IMR-90 (cell line): ENCODE measurements at regions not wholly inside any gene's neighbourhood (a gene's known extent, or its start where the extent isn't known, plus 50 kb on each side); places are given as distances from the start of the nearest gene placed in this dataset.

ENCODE experiments used
- ATAC-seq: fragments of 200-7000 bp; cut with Tn5 transposase; 2 replicates; pipeline ENCODE4 v1.9.1; 2020; ENCODE audit warnings: low read depth, mild to moderate bottlenecking, moderate library complexity
- BruUV-seq: library from RNA; stranded (reverse); fragments of 400-500 nt; replicated peaks from 2 replicates; lab custom pipeline; 2021; lab: Mats Ljungman, UMichigan
- CTCF ChIA-PET: fragments of 300-600 bp; formaldehyde crosslinking; extraction: SDS; loops from one replicate; lab custom pipeline; 2021; ENCODE audit warnings: antibody characterized with exemption; lab: Yijun Ruan, JAX
- POLR2A ChIA-PET: fragments of 300-600 bp; sonication (Branson Sonifier 250); formaldehyde crosslinking; loops from one replicate; lab custom pipeline; 2022; ENCODE audit warnings: antibody characterized with exemption; ENCODE audit not compliant: unreplicated experiment; lab: Charles Lee
- DNase-seq: peaks from one replicate; pipeline ENCODE4 v3.0.0; 2013
- H2AFZ ChIP-seq: replicated peaks from 2 replicates; pipeline ENCODE3; 2013; ENCODE audit warnings: low read length, mild to moderate bottlenecking; ENCODE audit not compliant: poor library complexity
- H2AK5ac ChIP-seq: 2 replicates; pipeline ENCODE4 v1.6.1; 2013; ENCODE audit warnings: low read depth, low read length, inconsistent platforms
- H2AK9ac ChIP-seq: replicated peaks from 2 replicates; pipeline ENCODE3; 2013; ENCODE audit warnings: mild to moderate bottlenecking, low read depth, low read length, moderate library complexity; ENCODE audit not compliant: poor library complexity
- H2BK120ac ChIP-seq: 2 replicates; pipeline ENCODE4 v1.6.1; 2013; ENCODE audit warnings: low read depth, low read length, inconsistent platforms
- H2BK15ac ChIP-seq: 3 replicates; pipeline ENCODE4 v1.6.1; 2013; ENCODE audit warnings: low read depth, low read length, inconsistent platforms
- H2BK20ac ChIP-seq: 2 replicates; pipeline ENCODE4 v1.6.1; 2013; ENCODE audit warnings: low read depth, mild to moderate bottlenecking, inconsistent platforms, low read length, moderate library complexity
- H2BK5ac ChIP-seq: 2 replicates; pipeline ENCODE4 v1.6.1; 2013; ENCODE audit warnings: mild to moderate bottlenecking, low read depth, low read length, inconsistent platforms; ENCODE audit not compliant: poor library complexity, severe bottlenecking
- H3K14ac ChIP-seq: replicated peaks from 2 replicates; pipeline ENCODE4 v1.6.1; 2013; ENCODE audit warnings: low read depth, low read length, inconsistent platforms
- H3K18ac ChIP-seq: 2 replicates; pipeline ENCODE4 v1.6.1; 2013; ENCODE audit warnings: low read depth, low read length, control low read depth
- H3K23ac ChIP-seq: 2 replicates; pipeline ENCODE4 v1.6.1; 2013; ENCODE audit warnings: low read depth, low read length, inconsistent platforms
- H3K27ac ChIP-seq: 2 replicates; pipeline ENCODE4 v1.5.1; 2013; ENCODE audit warnings: mild to moderate bottlenecking, control low read depth, low read length; ENCODE audit not compliant: insufficient read depth
- H3K27me3 ChIP-seq: 2 replicates; pipeline ENCODE4 v1.6.1; 2013; ENCODE audit warnings: low read length; ENCODE audit not compliant: control insufficient read depth, insufficient read depth
- H3K36me3 ChIP-seq: 2 replicates; pipeline ENCODE4 v1.6.1; 2013; ENCODE audit warnings: low read length, mixed read lengths; ENCODE audit not compliant: control insufficient read depth, insufficient read depth
- H3K4ac ChIP-seq: 2 replicates; pipeline ENCODE4 v1.6.1; 2013; ENCODE audit warnings: low read depth, low read length, inconsistent platforms
- H3K4me1 ChIP-seq: 2 replicates; pipeline ENCODE4 v1.6.1; 2013; ENCODE audit warnings: low read length, mixed read lengths; ENCODE audit not compliant: control insufficient read depth, insufficient read depth
- H3K4me2 ChIP-seq: 2 replicates; pipeline ENCODE4 v1.6.1; 2013; ENCODE audit warnings: low read depth, mild to moderate bottlenecking, control low read depth, low read length, moderate library complexity
- H3K4me3 ChIP-seq: 2 replicates; pipeline ENCODE4 v1.5.1; 2013; ENCODE audit warnings: low read depth, mild to moderate bottlenecking, control low read depth, low read length, moderate library complexity; ENCODE audit not compliant: insufficient read depth
- H3K56ac ChIP-seq: 2 replicates; pipeline ENCODE4 v1.6.1; 2013; ENCODE audit warnings: low read length, inconsistent platforms; ENCODE audit not compliant: insufficient read depth; ENCODE audit errors: extremely low read depth
- H3K79me1 ChIP-seq, 2 experiments: 2 replicates each; pipeline ENCODE4 v1.6.1; 2013; ENCODE audit warnings: low read length in 2 of 2, inconsistent platforms in 1 of 2, low read depth in 1 of 2
- H3K9ac ChIP-seq: 2 replicates; pipeline ENCODE4 v1.6.1; 2013; ENCODE audit warnings: low read depth, low read length, control low read depth
- H3K9me1 ChIP-seq: 2 replicates; pipeline ENCODE4 v1.6.1; 2013; ENCODE audit warnings: low read length, inconsistent platforms; ENCODE audit not compliant: insufficient read depth
- H3K9me3 ChIP-seq: 2 replicates; pipeline ENCODE4 v1.6.1; 2013; ENCODE audit warnings: low read length; ENCODE audit not compliant: control insufficient read depth, insufficient read depth
- H4K20me1 ChIP-seq: 2 replicates; pipeline ENCODE4 v1.6.1; 2013; ENCODE audit warnings: low read length, inconsistent platforms; ENCODE audit not compliant: insufficient read depth
- H4K5ac ChIP-seq: 2 replicates; pipeline ENCODE4 v1.6.1; 2013; ENCODE audit warnings: mild to moderate bottlenecking, low read depth, low read length, control low read depth
- H4K8ac ChIP-seq, 2 experiments: 2 replicates each; pipeline ENCODE4 v1.6.1; 2013; ENCODE audit warnings: low read depth in 2 of 2, low read length in 2 of 2, control low read depth in 1 of 2, inconsistent platforms in 1 of 2
- H4K91ac ChIP-seq: 2 replicates; pipeline ENCODE4 v1.6.1; 2013; ENCODE audit warnings: low read depth, low read length, inconsistent platforms; ENCODE audit not compliant: insufficient read depth
- BHLHE40 ChIP-seq: fragments of 150-350 bp; IDR thresholded peaks from 2 replicates; pipeline ENCODE4 v1.6.1; 2016; ENCODE audit warnings: mild to moderate bottlenecking, low read depth, low read length
- CEBPB ChIP-seq: IDR thresholded peaks from 2 replicates; pipeline ENCODE4 v1.6.1; 2012; ENCODE audit warnings: low read depth, low read length, improper control_type of control experiment
- CTCF ChIP-seq: conservative IDR thresholded peaks from 2 replicates; pipeline ENCODE4 v1.5.1; 2012; ENCODE audit warnings: mild to moderate bottlenecking, low read depth, low read length, improper control_type of control experiment
- ELK1 ChIP-seq: fragments of 150-350 bp; IDR thresholded peaks from 2 replicates; pipeline ENCODE4 v1.6.1; 2016; ENCODE audit warnings: low read depth, mild to moderate bottlenecking, low read length, moderate library complexity, borderline replicate concordance
- WGBS, 2 experiments: methylation state at CpG; one replicate each; pipeline versions ENCODE4 v1.1.5 to v1.1.7; 2013; ENCODE audit warnings: missing lambda C conversion rate in 2 of 2; ENCODE audit not compliant: insufficient read length in 1 of 2; ENCODE audit errors: extremely low coverage in 2 of 2; 5-methylcytosine and 5-hydroxymethylcytosine counted together
- dilution Hi-C: fragments of 300-500 bp; cut with HindIII; formaldehyde crosslinking; loops from one replicate; pipeline ENCODE4 v1.14.3; 2018; ENCODE audit warnings: low sequenced_read_pairs; ENCODE audit not compliant: unreplicated experiment
- in situ Hi-C: fragments of 300-500 bp; cut with MboI; formaldehyde crosslinking; loops from 3 replicates; pipeline ENCODE4 v1.14.3; 2019; ENCODE audit warnings: low sequenced_read_pairs, inconsistent platforms, mixed read lengths
- intact Hi-C: fragments of 100-400 bp; cut with micrococcal nuclease; formaldehyde crosslinking; loops from 2 replicates; pipeline ENCODE4 v1.10.0; 2022

- H2AK5ac ChIP-seq: no peak overlapping the region
- H4K91ac ChIP-seq: no peak overlapping the region
- 83% methylated on average over 3 of the region's 7 CpGs; no CpG with 5 or more reads in 1 of the 2 experiments for WGBS, 2 experiments
- no peak overlapping the region for H2AFZ ChIP-seq
- no peaks in the 10 kb centered on the region for H3K9me3 ChIP-seq
- H3K4me2 ChIP-seq: no peak overlapping the region
- no peak overlapping the region for H3K23ac ChIP-seq
- no peak overlapping the region for H2BK5ac ChIP-seq
- no peak overlapping the region for H2BK120ac ChIP-seq
- H3K27ac ChIP-seq: no peak overlapping the region
- intact Hi-C loops: no loop called here
- no peak overlapping the region for H2BK20ac ChIP-seq
- in situ Hi-C loops: no loop called here
- DNase-seq: no peak
- no peak overlapping the region for H2BK15ac ChIP-seq
- no peak for ATAC-seq
- H3K4me1 ChIP-seq: no peaks in the 10 kb centered on the region
- ChIA-PET POLR2A (no interaction called here), CTCF (no interaction called here)
- no peaks in the 10 kb centered on the region for H3K79me1 ChIP-seq
- no peaks in the 10 kb centered on the region for H3K36me3 ChIP-seq
- H3K4ac ChIP-seq: no peak overlapping the region
- no peak overlapping the region for H3K4me3 ChIP-seq
- no peak overlapping the region for H3K56ac ChIP-seq
- no peaks in the 10 kb centered on the region; the same call in 1 of the 2 replicates for H3K27me3 ChIP-seq
- TF ChIP-seq CTCF (no peak), CEBPB (no peak), ELK1 (no peak), BHLHE40 (no peak)
- no peak overlapping the region for H4K5ac ChIP-seq
- H2AK9ac ChIP-seq: no peak overlapping the region
- no peak overlapping the region for H3K9ac ChIP-seq
- dilution Hi-C loops: no loop called here
- H3K14ac ChIP-seq: no peak overlapping the region
- H3K9me1 ChIP-seq: no peaks in the 10 kb centered on the region
- H3K18ac ChIP-seq: no peak overlapping the region
- H4K8ac ChIP-seq: no peak overlapping the region
- no peaks in the 10 kb centered on the region; the same call in 1 of the 2 replicates for H4K20me1 ChIP-seq
- BruUV-seq: no TSS peak
Observed at GRCh38 chr10:125331056-125331455, 170.7 kb upstream of the CTBP2 start.
